GM19035 (cell line): ENCODE measurements at regions not wholly inside any gene's neighbourhood (a gene's known extent, or its start where the extent isn't known, plus 50 kb on each side); places are given as distances from the start of the nearest gene placed in this dataset.
"Not testable (repeated sequence)": the region's sequence is repeated elsewhere in the genome, so short reads cannot be mapped to it uniquely, and the experiment has no call there.

Experiments used
- ATAC-seq: cut with Tn5 transposase; IDR thresholded peaks from one replicate; pipeline ENCODE4 v1.9.1; 2021; ENCODE audit not compliant: unreplicated experiment

GRCh38 chr18:1394426-1394825 lies 489.8 kb downstream of the ADCYAP1 start:
- no peak for ATAC-seq

DNA sequence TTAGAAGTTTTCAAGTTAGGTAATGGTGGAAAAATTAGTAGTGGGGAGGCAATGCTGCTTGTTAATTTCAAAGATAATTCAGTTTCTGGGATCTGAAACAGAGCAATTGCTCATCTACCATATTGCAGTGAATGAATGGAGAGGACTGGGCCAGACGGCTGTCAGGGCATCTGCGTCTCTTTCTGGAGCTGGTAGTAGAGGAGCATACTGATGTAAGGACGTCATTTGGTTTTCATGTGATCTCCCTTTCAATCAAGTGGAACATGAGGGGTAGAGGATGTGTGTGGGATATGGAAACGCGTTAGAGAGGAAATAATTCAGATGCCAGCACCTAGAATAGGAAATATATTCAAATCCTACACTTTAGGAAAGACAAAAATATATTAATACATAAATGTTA lies 490.3 kb downstream of the ADCYAP1 start:
- no peak for ATAC-seq

GRCh38 chr18:1408376-1408775 lies 503.7 kb downstream of the ADCYAP1 start:
- no peak for ATAC-seq

GRCh38 chr18:1412655-1413322 lies 508.1 kb downstream of the ADCYAP1 start:
- no peak for ATAC-seq

- no peak for ATAC-seq
Measured at GRCh38 chr18:1413323-1413675, 508.6 kb downstream of the ADCYAP1 start.

- no peak for ATAC-seq
Measured at GRCh38 chr18:1416074-1416473, 511.4 kb downstream of the ADCYAP1 start.

GRCh38 chr18:1421502-1421901 lies 516.8 kb downstream of the ADCYAP1 start:
- ATAC-seq: no peak

GRCh38 chr18:1422634-1423033 lies 518.0 kb downstream of the ADCYAP1 start:
- ATAC-seq: no peak

DNA sequence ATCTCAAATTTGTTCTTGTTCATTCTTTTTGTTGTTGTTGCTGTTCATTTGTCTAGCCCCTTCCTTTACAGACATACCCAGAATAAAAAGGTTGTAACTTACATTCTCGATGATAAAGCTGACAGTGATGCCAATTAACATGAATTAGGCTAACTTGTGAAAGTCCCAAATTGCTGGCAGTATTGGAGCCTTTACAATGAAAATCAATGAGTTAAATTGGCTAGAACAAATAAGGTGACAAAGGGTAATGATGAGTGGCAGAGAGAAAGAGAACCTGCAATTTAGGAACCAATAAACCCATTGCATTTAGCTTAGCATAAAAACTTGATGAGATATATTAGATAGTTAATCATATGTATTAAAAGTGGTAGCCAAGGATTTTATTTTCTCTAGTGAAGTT lies 521.0 kb downstream of the ADCYAP1 start:
- no peak for ATAC-seq

DNA sequence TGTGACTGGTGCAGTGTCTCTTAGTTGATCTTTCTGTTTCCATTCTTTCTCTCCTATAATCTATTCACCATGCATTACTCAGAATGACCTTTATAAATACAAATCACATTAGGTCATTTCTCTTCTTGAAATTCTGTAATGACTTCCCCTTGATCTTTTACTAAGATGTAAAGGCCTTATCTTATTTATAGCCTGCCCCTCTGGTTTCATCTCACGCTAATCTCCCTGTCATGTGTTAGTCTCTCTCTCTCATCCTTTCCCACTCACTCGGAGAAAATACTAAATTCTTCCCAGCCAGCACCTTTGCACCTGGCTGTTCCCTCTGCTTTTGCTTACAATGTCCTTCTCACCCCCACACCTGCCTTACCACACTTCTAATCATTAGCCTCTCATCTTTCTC lies 530.8 kb downstream of the ADCYAP1 start:
- no peak for ATAC-seq

- no peak for ATAC-seq
Measured at GRCh38 chr18:1436199-1436598, 531.5 kb downstream of the ADCYAP1 start.

GRCh38 chr18:1438458-1438910 lies 533.8 kb downstream of the ADCYAP1 start:
- ATAC-seq: no peak

GRCh38 chr18:1438967-1439366 lies 534.3 kb downstream of the ADCYAP1 start:
- ATAC-seq: no peak

GRCh38 chr18:1444062-1444461 lies 539.4 kb downstream of the ADCYAP1 start:
- not testable (repeated sequence) for ATAC-seq

- no peak for ATAC-seq
Measured at GRCh38 chr18:1446765-1447164, 542.1 kb downstream of the ADCYAP1 start.

DNA sequence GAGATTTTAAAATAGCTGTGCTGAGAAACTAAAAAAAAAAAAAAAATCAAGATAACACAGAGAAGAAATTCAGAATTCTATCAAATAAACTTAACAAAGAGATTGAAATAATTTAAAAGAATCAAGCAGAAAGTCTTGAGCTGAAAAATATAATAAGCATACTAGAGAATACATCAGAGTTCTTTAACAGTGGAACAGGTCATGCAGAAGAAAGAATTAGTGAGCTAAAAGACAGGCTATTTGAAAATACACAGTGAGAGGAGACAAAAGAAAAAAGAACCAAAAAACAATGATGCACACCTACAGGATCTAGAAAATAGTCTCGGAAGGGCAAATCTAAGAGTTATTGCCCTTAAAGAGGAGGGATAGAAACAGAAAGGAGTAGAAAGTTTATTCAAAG lies 548.1 kb downstream of the ADCYAP1 start:
- no peak for ATAC-seq

DNA sequence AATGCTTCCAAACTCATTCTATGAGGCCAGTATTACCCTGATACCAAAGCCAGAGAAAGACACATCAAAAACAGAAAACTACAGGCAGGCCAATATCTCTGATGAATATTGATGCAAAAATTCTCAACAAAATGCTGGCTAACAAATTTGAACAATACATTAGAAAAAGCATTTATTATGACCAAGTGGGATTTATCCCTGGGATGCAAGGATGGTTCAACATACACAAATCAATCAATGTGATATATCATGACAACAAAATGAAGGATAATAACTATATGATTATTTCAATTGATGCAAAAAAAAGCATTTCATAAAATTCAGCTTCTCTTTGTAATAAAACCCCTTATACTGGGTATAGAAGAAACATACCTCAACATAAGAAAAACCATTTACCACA lies 550.9 kb downstream of the ADCYAP1 start:
- ATAC-seq: no peak

- no peak for ATAC-seq
Measured at GRCh38 chr18:1458547-1458946, 553.9 kb downstream of the ADCYAP1 start.

- no peak for ATAC-seq
Measured at GRCh38 chr18:1463981-1464380, 559.3 kb downstream of the ADCYAP1 start.

- ATAC-seq: no peak
Measured at GRCh38 chr18:1464444-1465217, 560.0 kb downstream of the ADCYAP1 start.

- ATAC-seq: no peak
Measured at GRCh38 chr18:1466035-1466434, 561.4 kb downstream of the ADCYAP1 start.

- ATAC-seq: no peak
Measured at GRCh38 chr18:1467461-1467964, 562.8 kb downstream of the ADCYAP1 start.
